GM13977 (cell line): ENCODE measurements at regions not wholly inside any gene's neighbourhood (a gene's known extent, or its start where the extent isn't known, plus 50 kb on each side); places are given as distances from the start of the nearest gene placed in this dataset.

ENCODE experiments used
- DNase-seq: peaks from one replicate; pipeline ENCODE4 v3.0.0; 2012; ENCODE audit warnings: low spot score
- in situ Hi-C: fragments of 300-500 bp; cut with MboI; formaldehyde crosslinking; loops from one replicate; pipeline ENCODE4 v1.12.0; 2022; ENCODE audit warnings: low sequenced_read_pairs, low pct_unique_long_range_greater_than_20kb, mixed read lengths, inconsistent platforms; ENCODE audit not compliant: unreplicated experiment
- TF ChIP-seq, protein P1 (sequence below): IDR thresholded peaks from 2 replicates; pipeline ENCODE4 v1.5.1; 2012; ENCODE audit warnings: mild to moderate bottlenecking, control low read depth; ENCODE audit not compliant: insufficient read depth; ENCODE audit errors: extremely low read depth, missing control alignments

GRCh38 chr3:162092751-162093150 lies 596.1 kb downstream of the OTOL1 start:
- in situ Hi-C loops = no loop called here
- no peak for DNase-seq
- TF ChIP-seq, protein P1, sequence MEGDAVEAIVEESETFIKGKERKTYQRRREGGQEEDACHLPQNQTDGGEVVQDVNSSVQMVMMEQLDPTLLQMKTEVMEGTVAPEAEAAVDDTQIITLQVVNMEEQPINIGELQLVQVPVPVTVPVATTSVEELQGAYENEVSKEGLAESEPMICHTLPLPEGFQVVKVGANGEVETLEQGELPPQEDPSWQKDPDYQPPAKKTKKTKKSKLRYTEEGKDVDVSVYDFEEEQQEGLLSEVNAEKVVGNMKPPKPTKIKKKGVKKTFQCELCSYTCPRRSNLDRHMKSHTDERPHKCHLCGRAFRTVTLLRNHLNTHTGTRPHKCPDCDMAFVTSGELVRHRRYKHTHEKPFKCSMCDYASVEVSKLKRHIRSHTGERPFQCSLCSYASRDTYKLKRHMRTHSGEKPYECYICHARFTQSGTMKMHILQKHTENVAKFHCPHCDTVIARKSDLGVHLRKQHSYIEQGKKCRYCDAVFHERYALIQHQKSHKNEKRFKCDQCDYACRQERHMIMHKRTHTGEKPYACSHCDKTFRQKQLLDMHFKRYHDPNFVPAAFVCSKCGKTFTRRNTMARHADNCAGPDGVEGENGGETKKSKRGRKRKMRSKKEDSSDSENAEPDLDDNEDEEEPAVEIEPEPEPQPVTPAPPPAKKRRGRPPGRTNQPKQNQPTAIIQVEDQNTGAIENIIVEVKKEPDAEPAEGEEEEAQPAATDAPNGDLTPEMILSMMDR = no peak

- DNase-seq = no peak
- TF ChIP-seq, protein P1 = no peak
- in situ Hi-C loops = no loop called here
These were observed 597.7 kb downstream of the OTOL1 start for GRCh38 chr3:162094301-162094700.

DNA sequence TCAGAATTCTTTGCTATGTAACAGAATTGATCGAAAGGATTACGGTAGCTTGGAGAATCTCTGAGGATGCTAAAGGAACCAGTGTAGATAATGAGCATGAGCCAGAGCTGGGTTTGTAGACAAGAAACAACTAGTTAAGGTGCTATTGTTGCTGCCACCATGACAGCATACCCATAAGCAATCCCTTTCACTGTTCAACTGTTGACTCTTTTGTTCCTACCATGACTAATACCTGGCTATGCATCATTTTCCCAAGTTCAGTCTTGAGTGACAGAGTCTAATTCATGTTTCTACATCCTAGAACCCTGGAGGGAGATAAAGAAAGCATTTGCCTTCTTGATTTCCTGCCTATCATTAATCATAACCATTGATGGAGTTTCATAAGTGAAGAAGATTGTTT lies 600.3 kb downstream of the OTOL1 start:
- in situ Hi-C loops = no loop called here
- DNase-seq = no peak

GRCh38 chr3:162103808-162104207 lies 607.2 kb downstream of the OTOL1 start:
- in situ Hi-C loops = no loop called here
- TF ChIP-seq, protein P1 = no peak
- DNase-seq = no peak

More for the DNA sequence above, 600.3 kb downstream of the OTOL1 start:
- TF ChIP-seq, protein P1 = no peak

GRCh38 chr3:162111861-162112260 lies 615.3 kb downstream of the OTOL1 start:
- TF ChIP-seq, protein P1 = no peak
- in situ Hi-C loops = no loop called here
- DNase-seq = no peak

DNA sequence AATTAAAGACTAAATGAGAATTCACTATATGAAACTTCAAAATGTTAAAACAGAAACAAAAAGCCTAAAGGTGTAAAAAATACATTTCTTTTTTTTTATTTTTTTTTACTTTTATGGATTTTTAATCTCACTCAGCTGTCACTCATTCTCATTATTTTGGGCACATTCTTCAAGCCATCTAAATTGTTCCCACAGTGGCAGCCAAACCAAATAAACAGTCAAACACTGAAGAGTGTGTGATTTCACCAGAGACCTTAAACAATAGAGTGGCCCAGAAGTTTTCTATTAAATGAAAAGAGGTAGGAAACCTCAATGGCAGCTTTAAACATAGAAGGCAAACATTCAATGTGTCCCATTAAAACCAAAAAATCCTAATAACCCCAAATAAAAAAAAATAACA lies 616.1 kb downstream of the OTOL1 start:
- TF ChIP-seq, protein P1 = no peak
- in situ Hi-C loops = no loop called here
- no peak for DNase-seq

- TF ChIP-seq, protein P1 = no peak
- no peak for DNase-seq
- in situ Hi-C loops = no loop called here
These were observed 621.4 kb downstream of the OTOL1 start for GRCh38 chr3:162117961-162118360.
